Liver (tissue), 8 donors: ENCODE measurements at regions not wholly inside any gene's neighbourhood (a gene's known extent, or its start where the extent isn't known, plus 50 kb on each side); places are given as distances from the start of the nearest gene placed in this dataset.

ENCODE experiments used
- DNase-seq: peaks from one replicate; pipeline ENCODE4 v3.0.0-alpha.2; 2017; ENCODE audit warnings: low spot score
- H3K27ac ChIP-seq, 2 donors: one replicate each; pipeline ENCODE4 v1.7.0; 2013; ENCODE audit warnings: inconsistent platforms in 2 of 2, low read length in 2 of 2, control low read depth in 1 of 2, low read depth in 1 of 2, mild to moderate bottlenecking in 1 of 2
- H3K27me3 ChIP-seq, 4 donors: one replicate each; pipeline versions ENCODE4 v1.6.1 to v1.7.0; 2013; ENCODE audit warnings: low read length in 3 of 4, inconsistent platforms in 1 of 4, mild to moderate bottlenecking in 1 of 4, moderate library complexity in 1 of 4; ENCODE audit not compliant: control insufficient read depth in 4 of 4, insufficient read depth in 4 of 4
- H3K36me3 ChIP-seq, 4 donors: one replicate each; pipeline versions ENCODE4 v1.6.1 to v1.7.0; 2013; ENCODE audit warnings: low read length in 3 of 4, mild to moderate bottlenecking in 3 of 4, low read depth in 1 of 4, moderate library complexity in 1 of 4; ENCODE audit not compliant: control insufficient read depth in 4 of 4, insufficient read depth in 3 of 4
- H3K4me1 ChIP-seq, 4 donors: one replicate each; pipeline versions ENCODE4 v1.6.1 to v1.7.0; 2013; ENCODE audit warnings: low read length in 3 of 4, mild to moderate bottlenecking in 3 of 4, moderate library complexity in 1 of 4; ENCODE audit not compliant: control insufficient read depth in 4 of 4, insufficient read depth in 4 of 4
- H3K4me3 ChIP-seq, 3 donors: one replicate each; pipeline versions ENCODE4 v1.6.1 to v1.7.0; 2013; ENCODE audit warnings: low read length in 3 of 3, control low read depth in 1 of 3, low read depth in 1 of 3, mild to moderate bottlenecking in 1 of 3
- H3K9ac ChIP-seq, 2 donors: one replicate each; pipeline ENCODE4 v1.7.0; 2013; ENCODE audit warnings: low read length in 2 of 2, mild to moderate bottlenecking in 2 of 2, moderate library complexity in 2 of 2, control low read depth in 1 of 2, low read depth in 1 of 2
- H3K9me3 ChIP-seq, 4 donors: one replicate each; pipeline versions ENCODE4 v1.6.1 to v1.7.0; 2013; ENCODE audit warnings: low read length in 3 of 4; ENCODE audit not compliant: control insufficient read depth in 4 of 4
- EGR1 ChIP-seq, 2 donors: IDR thresholded peaks; 2 replicates each; pipeline ENCODE4 v1.6.1; 2016 to 2018; ENCODE audit warnings: antibody characterized with exemption in 2 of 2, low read depth in 2 of 2
- GABPA ChIP-seq, 2 donors: IDR thresholded peaks in 1 of 2; conservative IDR thresholded peaks in 1 of 2; 2 replicates each; pipeline ENCODE4 v1.6.1; 2016; ENCODE audit warnings: antibody characterized with exemption in 2 of 2, mild to moderate bottlenecking in 1 of 2, moderate library complexity in 1 of 2
- HNF4A ChIP-seq, 2 donors: conservative IDR thresholded peaks; 2 replicates each; pipeline ENCODE4 v1.6.1; 2016; ENCODE audit warnings: antibody characterized with exemption in 2 of 2, mild to moderate bottlenecking in 2 of 2
- HNF4G ChIP-seq: IDR thresholded peaks from 2 replicates; pipeline ENCODE4 v1.6.1; 2016; ENCODE audit warnings: antibody characterized with exemption
- JUND ChIP-seq, 2 donors: IDR thresholded peaks; 2 replicates each; pipeline ENCODE4 v1.6.1; 2016; ENCODE audit warnings: antibody characterized with exemption in 2 of 2
- NR2F2 ChIP-seq: IDR thresholded peaks from 2 replicates; pipeline ENCODE4 v1.6.1; 2016; ENCODE audit warnings: antibody characterized with exemption
- RAD21 ChIP-seq, 2 donors: IDR thresholded peaks; 2 replicates each; pipeline ENCODE4 v1.6.1; 2016; ENCODE audit warnings: antibody characterized with exemption in 2 of 2, mild to moderate bottlenecking in 2 of 2
- SP1 ChIP-seq: IDR thresholded peaks from 2 replicates; pipeline ENCODE4 v1.6.1; 2018; ENCODE audit warnings: antibody characterized with exemption, mild to moderate bottlenecking
- TAF1 ChIP-seq: conservative IDR thresholded peaks from 2 replicates; pipeline ENCODE4 v1.6.1; 2016; ENCODE audit warnings: antibody characterized with exemption, mild to moderate bottlenecking
- YY1 ChIP-seq: IDR thresholded peaks from 2 replicates; pipeline ENCODE4 v1.6.1; 2016; ENCODE audit warnings: antibody characterized with exemption, mild to moderate bottlenecking
- WGBS: extraction: QIAGEN DNeasy Blood & Tissue Kit; methylation state at CpG from one replicate; pipeline ENCODE4 v1.1.7; 2013; 5-methylcytosine and 5-hydroxymethylcytosine counted together
- TF ChIP-seq, protein P1 (sequence below): IDR thresholded peaks from 2 replicates; pipeline ENCODE4 v1.6.1; 2016; ENCODE audit warnings: antibody characterized with exemption
- TF ChIP-seq, protein P2 (sequence below): IDR thresholded peaks from 2 replicates; pipeline ENCODE4 v1.6.1; 2016; ENCODE audit warnings: antibody characterized with exemption, mild to moderate bottlenecking
- TF ChIP-seq, protein P3 (sequence below): IDR thresholded peaks from 2 replicates; pipeline ENCODE4 v1.6.1; 2016; ENCODE audit warnings: antibody characterized with exemption
- TF ChIP-seq, protein P4 (sequence below): IDR thresholded peaks from 2 replicates; pipeline ENCODE4 v1.6.1; 2016; ENCODE audit warnings: antibody characterized with exemption
- TF ChIP-seq, protein P5 (sequence below): fragments of 150-350 bp; IDR thresholded peaks from 2 replicates; pipeline ENCODE4 v1.5.1; 2017; ENCODE audit warnings: improper control_type of control experiment, low read depth, low read length; ENCODE audit not compliant: missing input control
- donor health status: healthy.
- donor health status: healthy.
- donor health status: healthy.
- donor health status: healthy.
- donor health status: healthy.

DNA sequence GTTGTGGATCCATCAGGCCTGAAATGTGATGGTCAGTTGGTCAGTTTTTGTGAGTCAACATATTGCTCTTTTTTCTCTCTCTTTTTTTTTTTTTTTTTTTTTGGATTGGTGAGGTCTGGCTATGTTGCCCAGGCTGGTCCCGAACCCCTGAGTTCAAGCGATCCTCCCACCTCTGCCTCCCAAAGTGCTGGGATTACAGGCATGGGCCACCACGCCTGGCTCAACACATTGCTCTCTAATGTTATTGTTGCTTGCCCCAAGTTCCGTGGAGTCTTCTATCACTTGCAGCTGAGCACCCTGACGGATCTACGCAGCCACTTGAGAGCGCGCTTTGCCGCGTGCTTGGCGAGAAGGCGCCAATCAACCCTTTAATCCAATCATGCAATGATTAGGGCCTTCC lies 69.5 kb upstream of the DIO3 start:
- Histone ChIP-seq H3K9me3 (no peaks in the 10 kb centered on the region), H3K4me1 (peaks cover 9 to 22% (median 18%) of the 10 kb centered on the region in 4 donors), H3K9ac (no peak overlapping the region), H3K27ac (no peak overlapping the region), H3K4me3 (no peak overlapping the region), H3K27me3 (no peaks in the 10 kb centered on the region), H3K36me3 (no peaks in the 10 kb centered on the region)
- TF ChIP-seq HNF4A (conservative IDR thresholded peaks at IDR 0.05) = no peak
- no peak for DNase-seq
- WGBS = 95% methylated on average over 12 of the region's 12 CpGs

DNA sequence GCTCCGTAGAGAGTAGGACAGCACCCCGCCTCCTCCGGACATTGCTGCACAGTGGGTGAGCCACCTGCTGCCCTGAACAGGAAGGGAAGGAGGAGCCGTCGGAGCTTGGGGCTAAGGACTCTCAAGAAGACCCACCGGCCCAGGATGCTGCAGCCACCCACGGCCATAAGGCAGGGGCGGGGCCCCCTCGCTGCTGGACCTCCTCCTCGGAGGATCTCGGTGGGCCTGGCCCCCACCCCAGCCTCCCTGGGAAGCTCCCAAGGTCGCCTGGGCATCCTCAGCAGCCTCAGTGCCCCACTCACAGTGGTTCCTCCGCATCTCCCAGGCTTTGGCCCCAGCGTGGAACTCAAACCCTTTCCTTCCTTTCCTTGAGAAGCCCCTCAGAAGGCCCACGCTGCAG lies 68.6 kb upstream of the DIO3 start:
- no peaks in the 10 kb centered on the region for H3K36me3 ChIP-seq
- DNase-seq = no peak
- H3K9ac ChIP-seq = no peak overlapping the region
- TF ChIP-seq GABPA (IDR thresholded peaks at IDR 0.05 in 1 of 2, conservative IDR thresholded peaks at IDR 0.05 in 1 of 2) = no peak
- no peak for TF ChIP-seq YY1
- no peak for TF ChIP-seq TAF1
- TF ChIP-seq, protein P1, sequence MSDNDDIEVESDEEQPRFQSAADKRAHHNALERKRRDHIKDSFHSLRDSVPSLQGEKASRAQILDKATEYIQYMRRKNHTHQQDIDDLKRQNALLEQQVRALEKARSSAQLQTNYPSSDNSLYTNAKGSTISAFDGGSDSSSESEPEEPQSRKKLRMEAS = no peak
- TF ChIP-seq HNF4A (conservative IDR thresholded peaks at IDR 0.05) = no peak
- TF ChIP-seq, protein P2, sequence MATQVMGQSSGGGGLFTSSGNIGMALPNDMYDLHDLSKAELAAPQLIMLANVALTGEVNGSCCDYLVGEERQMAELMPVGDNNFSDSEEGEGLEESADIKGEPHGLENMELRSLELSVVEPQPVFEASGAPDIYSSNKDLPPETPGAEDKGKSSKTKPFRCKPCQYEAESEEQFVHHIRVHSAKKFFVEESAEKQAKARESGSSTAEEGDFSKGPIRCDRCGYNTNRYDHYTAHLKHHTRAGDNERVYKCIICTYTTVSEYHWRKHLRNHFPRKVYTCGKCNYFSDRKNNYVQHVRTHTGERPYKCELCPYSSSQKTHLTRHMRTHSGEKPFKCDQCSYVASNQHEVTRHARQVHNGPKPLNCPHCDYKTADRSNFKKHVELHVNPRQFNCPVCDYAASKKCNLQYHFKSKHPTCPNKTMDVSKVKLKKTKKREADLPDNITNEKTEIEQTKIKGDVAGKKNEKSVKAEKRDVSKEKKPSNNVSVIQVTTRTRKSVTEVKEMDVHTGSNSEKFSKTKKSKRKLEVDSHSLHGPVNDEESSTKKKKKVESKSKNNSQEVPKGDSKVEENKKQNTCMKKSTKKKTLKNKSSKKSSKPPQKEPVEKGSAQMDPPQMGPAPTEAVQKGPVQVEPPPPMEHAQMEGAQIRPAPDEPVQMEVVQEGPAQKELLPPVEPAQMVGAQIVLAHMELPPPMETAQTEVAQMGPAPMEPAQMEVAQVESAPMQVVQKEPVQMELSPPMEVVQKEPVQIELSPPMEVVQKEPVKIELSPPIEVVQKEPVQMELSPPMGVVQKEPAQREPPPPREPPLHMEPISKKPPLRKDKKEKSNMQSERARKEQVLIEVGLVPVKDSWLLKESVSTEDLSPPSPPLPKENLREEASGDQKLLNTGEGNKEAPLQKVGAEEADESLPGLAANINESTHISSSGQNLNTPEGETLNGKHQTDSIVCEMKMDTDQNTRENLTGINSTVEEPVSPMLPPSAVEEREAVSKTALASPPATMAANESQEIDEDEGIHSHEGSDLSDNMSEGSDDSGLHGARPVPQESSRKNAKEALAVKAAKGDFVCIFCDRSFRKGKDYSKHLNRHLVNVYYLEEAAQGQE = no peak
- TF ChIP-seq NR2F2 = no peak
- H3K4me3 ChIP-seq = no peak overlapping the region
- WGBS = 89% methylated on average over 15 of the region's 15 CpGs
- no peaks in the 10 kb centered on the region for H3K27me3 ChIP-seq
- H3K4me1 ChIP-seq = peaks cover 9 to 28% (median 24%) of the 10 kb centered on the region in 4 donors
- H3K9me3 ChIP-seq = no peaks in the 10 kb centered on the region
- no peak overlapping the region for H3K27ac ChIP-seq

DNA sequence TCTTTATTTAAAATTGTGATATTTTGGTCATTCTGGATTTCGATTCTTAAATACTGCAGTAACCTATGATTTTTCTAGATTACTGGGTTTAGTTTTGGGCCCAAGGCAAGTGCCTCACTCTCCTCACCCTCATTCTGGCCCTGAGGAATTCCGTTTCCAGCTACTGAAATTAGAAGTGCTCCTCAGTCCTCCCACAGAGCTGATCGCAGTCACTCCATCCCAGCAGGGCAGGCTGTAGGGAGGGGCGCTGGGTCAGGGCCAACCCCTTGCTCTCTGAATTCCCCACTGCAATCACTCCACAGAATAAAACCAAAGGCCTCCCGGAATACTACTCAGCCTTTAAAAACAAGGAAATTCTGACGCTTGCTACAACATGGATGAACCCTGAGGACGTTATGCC lies 66.5 kb upstream of the DIO3 start:
- Histone ChIP-seq H3K4me1 (peaks cover 9 to 35% (median 30%) of the 10 kb centered on the region in 4 donors), H3K9ac (no peak overlapping the region), H3K27ac (no peak overlapping the region), H3K4me3 (no peak overlapping the region), H3K27me3 (no peaks in the 10 kb centered on the region), H3K36me3 (no peaks in the 10 kb centered on the region), H3K9me3 (no peaks in the 10 kb centered on the region)
- WGBS = 67% methylated on average over 7 of the region's 7 CpGs
- TF ChIP-seq RAD21 (IDR thresholded peaks at IDR 0.05) (no peak), EGR1 (IDR thresholded peaks at IDR 0.05; ENCODE audit: low read depth in 2 of 2) (no peak), JUND (IDR thresholded peaks at IDR 0.05) (no peak), HNF4A (conservative IDR thresholded peaks at IDR 0.05) (no peak), SP1 (no peak), HNF4G (no peak)
- TF ChIP-seq, protein P1 = no peak
- TF ChIP-seq, protein P3, sequence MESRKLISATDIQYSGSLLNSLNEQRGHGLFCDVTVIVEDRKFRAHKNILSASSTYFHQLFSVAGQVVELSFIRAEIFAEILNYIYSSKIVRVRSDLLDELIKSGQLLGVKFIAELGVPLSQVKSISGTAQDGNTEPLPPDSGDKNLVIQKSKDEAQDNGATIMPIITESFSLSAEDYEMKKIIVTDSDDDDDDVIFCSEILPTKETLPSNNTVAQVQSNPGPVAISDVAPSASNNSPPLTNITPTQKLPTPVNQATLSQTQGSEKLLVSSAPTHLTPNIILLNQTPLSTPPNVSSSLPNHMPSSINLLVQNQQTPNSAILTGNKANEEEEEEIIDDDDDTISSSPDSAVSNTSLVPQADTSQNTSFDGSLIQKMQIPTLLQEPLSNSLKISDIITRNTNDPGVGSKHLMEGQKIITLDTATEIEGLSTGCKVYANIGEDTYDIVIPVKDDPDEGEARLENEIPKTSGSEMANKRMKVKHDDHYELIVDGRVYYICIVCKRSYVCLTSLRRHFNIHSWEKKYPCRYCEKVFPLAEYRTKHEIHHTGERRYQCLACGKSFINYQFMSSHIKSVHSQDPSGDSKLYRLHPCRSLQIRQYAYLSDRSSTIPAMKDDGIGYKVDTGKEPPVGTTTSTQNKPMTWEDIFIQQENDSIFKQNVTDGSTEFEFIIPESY = no peak
- TF ChIP-seq, protein P4, sequence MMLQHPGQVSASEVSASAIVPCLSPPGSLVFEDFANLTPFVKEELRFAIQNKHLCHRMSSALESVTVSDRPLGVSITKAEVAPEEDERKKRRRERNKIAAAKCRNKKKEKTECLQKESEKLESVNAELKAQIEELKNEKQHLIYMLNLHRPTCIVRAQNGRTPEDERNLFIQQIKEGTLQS = no peak
- TF ChIP-seq, protein P5, sequence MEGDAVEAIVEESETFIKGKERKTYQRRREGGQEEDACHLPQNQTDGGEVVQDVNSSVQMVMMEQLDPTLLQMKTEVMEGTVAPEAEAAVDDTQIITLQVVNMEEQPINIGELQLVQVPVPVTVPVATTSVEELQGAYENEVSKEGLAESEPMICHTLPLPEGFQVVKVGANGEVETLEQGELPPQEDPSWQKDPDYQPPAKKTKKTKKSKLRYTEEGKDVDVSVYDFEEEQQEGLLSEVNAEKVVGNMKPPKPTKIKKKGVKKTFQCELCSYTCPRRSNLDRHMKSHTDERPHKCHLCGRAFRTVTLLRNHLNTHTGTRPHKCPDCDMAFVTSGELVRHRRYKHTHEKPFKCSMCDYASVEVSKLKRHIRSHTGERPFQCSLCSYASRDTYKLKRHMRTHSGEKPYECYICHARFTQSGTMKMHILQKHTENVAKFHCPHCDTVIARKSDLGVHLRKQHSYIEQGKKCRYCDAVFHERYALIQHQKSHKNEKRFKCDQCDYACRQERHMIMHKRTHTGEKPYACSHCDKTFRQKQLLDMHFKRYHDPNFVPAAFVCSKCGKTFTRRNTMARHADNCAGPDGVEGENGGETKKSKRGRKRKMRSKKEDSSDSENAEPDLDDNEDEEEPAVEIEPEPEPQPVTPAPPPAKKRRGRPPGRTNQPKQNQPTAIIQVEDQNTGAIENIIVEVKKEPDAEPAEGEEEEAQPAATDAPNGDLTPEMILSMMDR = no peak
- TF ChIP-seq, protein P2 = no peak
- no peak for DNase-seq
